HG03196 (cell line): ENCODE measurements at regions not wholly inside any gene's neighbourhood (a gene's known extent, or its start where the extent isn't known, plus 50 kb on each side); places are given as distances from the start of the nearest gene placed in this dataset.
A peak's percentile ranks its signal among the peaks of the same experiment; 100 is the strongest.

ENCODE experiments used
- ATAC-seq: cut with Tn5 transposase; IDR thresholded peaks from one replicate; pipeline ENCODE4 v1.9.1; 2021; ENCODE audit not compliant: unreplicated experiment

GRCh38 chr11:8340296-8340695, 76.6 kb upstream of the LMO1 start:
- no peak for ATAC-seq

- no peak for ATAC-seq
Observed at GRCh38 chr11:8339592-8340022, 75.9 kb upstream of the LMO1 start.

GRCh38 chr11:8338138-8338537, 74.5 kb upstream of the LMO1 start:
- ATAC-seq = no peak

- no peak for ATAC-seq
Observed at GRCh38 chr11:8337130-8337795, 73.6 kb upstream of the LMO1 start.

GRCh38 chr11:8336356-8337129, 72.9 kb upstream of the LMO1 start:
- ATAC-seq = no peak

GRCh38 chr11:8335683-8336082, 72.0 kb upstream of the LMO1 start:
- no peak for ATAC-seq

- ATAC-seq = no peak
Observed at GRCh38 chr11:8335186-8335585, 71.5 kb upstream of the LMO1 start.

GRCh38 chr11:8333811-8334401, 70.2 kb upstream of the LMO1 start:
- ATAC-seq = no peak

GRCh38 chr11:8333376-8333775, 69.7 kb upstream of the LMO1 start:
- ATAC-seq = no peak

GRCh38 chr11:8332891-8333290, 69.2 kb upstream of the LMO1 start:
- no peak for ATAC-seq

- no peak for ATAC-seq
Observed at GRCh38 chr11:8332196-8332595, 68.5 kb upstream of the LMO1 start.

GRCh38 chr11:8331767-8332166, 68.1 kb upstream of the LMO1 start:
- no peak for ATAC-seq

- ATAC-seq = no peak
Observed at GRCh38 chr11:8330896-8331295, 67.2 kb upstream of the LMO1 start.

GRCh38 chr11:8330404-8330803, 66.7 kb upstream of the LMO1 start:
- ATAC-seq = no peak

- no peak for ATAC-seq
Observed at GRCh38 chr11:8329847-8330361, 66.2 kb upstream of the LMO1 start.

- ATAC-seq = no peak
Observed at GRCh38 chr11:8329336-8329735, 65.7 kb upstream of the LMO1 start.

- ATAC-seq = peak; percentile 56
Observed at GRCh38 chr11:8328848-8329330, 65.2 kb upstream of the LMO1 start.

- peak; percentile 3 for ATAC-seq
Observed at GRCh38 chr11:8328231-8328794, 64.6 kb upstream of the LMO1 start.

GRCh38 chr11:8327761-8328192, 64.1 kb upstream of the LMO1 start:
- ATAC-seq = peak; percentile 63

- no peak for ATAC-seq
Observed at GRCh38 chr11:8326337-8326736, 62.7 kb upstream of the LMO1 start.

- no peak for ATAC-seq
Observed at GRCh38 chr11:8325591-8326304, 62.1 kb upstream of the LMO1 start.
